ENCODE measurements at regions not wholly inside any gene's neighbourhood (a gene's known extent, or its start where the extent isn't known, plus 50 kb on each side); places are given as distances from the start of the nearest gene placed in this dataset.

- ATAC-seq (no peak), DNase-seq (no peak)
- no peaks in the 10 kb centered on the region for H3K36me3 Mint-ChIP-seq
- POLR2A ChIA-PET, result no interaction called here
- peaks cover 0 to 9% (median 0%) of the 10 kb centered on the region in 4 donors for H3K4me1 Mint-ChIP-seq
- no peak overlapping the region for H3K4me3 Mint-ChIP-seq
- no peaks in the 10 kb centered on the region for H3K9me3 Mint-ChIP-seq
- no peak overlapping the region for H3K27ac Mint-ChIP-seq
- H3K27me3 Mint-ChIP-seq, result peaks cover 30 to 81% (median 43%) of the 10 kb centered on the region in 5 donors
Measured at GRCh38 chr6:40753675-40754448, 166.7 kb upstream of the LRFN2 start.

DNA sequence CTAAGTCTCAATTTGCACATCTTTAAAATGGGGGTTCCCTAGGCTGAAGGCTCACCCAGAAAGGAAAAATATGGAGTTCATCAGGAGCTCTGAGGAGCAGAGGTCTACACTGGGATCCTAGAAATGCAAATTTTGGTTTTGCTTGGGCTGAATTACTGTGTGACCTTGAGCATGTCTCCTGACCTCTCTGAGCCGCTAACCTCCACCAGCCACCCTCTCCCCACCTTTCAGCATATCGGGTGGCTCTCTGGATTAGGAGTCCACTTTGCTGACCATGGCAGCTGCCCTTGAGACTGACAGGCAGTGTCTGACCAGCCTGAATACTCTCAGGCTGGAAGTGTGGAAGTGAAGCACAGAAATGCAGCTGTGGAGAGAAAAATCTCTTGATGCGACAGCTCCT lies 165.9 kb upstream of the LRFN2 start:
- H3K36me3 Mint-ChIP-seq, result no peaks in the 10 kb centered on the region
- DNase-seq (no peak), ATAC-seq (no peak)
- no peak overlapping the region for H3K27ac Mint-ChIP-seq
- POLR2A ChIA-PET, result no interaction called here
- peaks cover 0 to 9% (median 0%) of the 10 kb centered on the region in 4 donors for H3K4me1 Mint-ChIP-seq
- peaks cover 28 to 75% (median 43%) of the 10 kb centered on the region in 5 donors for H3K27me3 Mint-ChIP-seq
- no peaks in the 10 kb centered on the region for H3K9me3 Mint-ChIP-seq
- H3K4me3 Mint-ChIP-seq, result no peak overlapping the region

GRCh38 chr6:40744835-40745234 lies 157.7 kb upstream of the LRFN2 start:
- no peaks in the 10 kb centered on the region for H3K9me3 Mint-ChIP-seq
- no peaks in the 10 kb centered on the region for H3K36me3 Mint-ChIP-seq
- ATAC-seq (no peak), DNase-seq (no peak)
- peaks cover 2 to 37% (median 13%) of the 10 kb centered on the region in 5 donors for H3K27me3 Mint-ChIP-seq
- no peak overlapping the region for H3K4me3 Mint-ChIP-seq
- H3K4me1 Mint-ChIP-seq, result peaks cover 0 to 2% (median 0%) of the 10 kb centered on the region in 4 donors
- POLR2A ChIA-PET, result no interaction called here
- no peak overlapping the region for H3K27ac Mint-ChIP-seq

- no peak for ATAC-seq
Measured at GRCh38 chr6:40743690-40744446, 156.7 kb upstream of the LRFN2 start.

DNA sequence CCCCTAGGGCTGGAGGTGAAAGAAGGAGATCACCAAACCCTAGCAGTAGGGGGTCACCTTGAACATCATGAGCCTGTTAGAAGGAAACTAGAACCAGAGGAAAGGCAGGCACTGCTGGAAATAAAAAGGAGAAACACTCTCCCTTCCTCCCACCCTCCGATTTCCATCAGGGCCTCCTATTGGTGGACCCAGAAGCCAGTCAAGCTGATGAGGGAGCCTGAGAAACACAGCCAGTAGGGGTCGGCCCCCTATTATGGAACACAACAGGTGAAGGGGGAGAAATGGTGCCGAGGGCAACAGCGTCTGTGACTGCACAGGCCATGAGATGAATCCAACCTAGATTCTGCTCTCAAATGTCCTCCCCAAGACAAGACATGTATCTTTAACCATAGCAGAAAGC lies 156.1 kb upstream of the LRFN2 start:
- Mint-ChIP-seq H3K36me3 (no peaks in the 10 kb centered on the region), H3K4me3 (no peak overlapping the region), H3K27me3 (peaks cover 2 to 30% (median 12%) of the 10 kb centered on the region in 5 donors), H3K4me1 (peaks cover 0 to 2% (median 0%) of the 10 kb centered on the region in 4 donors), H3K27ac (peak overlapping the region in 1 of 10 donors; percentile 1), H3K9me3 (no peaks in the 10 kb centered on the region)
- ATAC-seq (no peak), DNase-seq (no peak)
- POLR2A ChIA-PET, result no interaction called here

More at GRCh38 chr6:40743690-40744446, 156.7 kb upstream of the LRFN2 start:
- peak overlapping the region in 1 of 10 donors; percentile 1 for H3K27ac Mint-ChIP-seq
- POLR2A ChIA-PET, result interaction anchor here (0.5 kb wide), 1 partner anchor 11 kb away, joined by 3 read pairs; no protein-coding TSS in a partner anchor
- peaks cover 2 to 30% (median 10%) of the 10 kb centered on the region in 5 donors for H3K27me3 Mint-ChIP-seq
- H3K36me3 Mint-ChIP-seq, result no peaks in the 10 kb centered on the region
- no peak overlapping the region for H3K4me3 Mint-ChIP-seq
- no peak for DNase-seq
- H3K4me1 Mint-ChIP-seq, result peaks cover 0 to 2% (median 0%) of the 10 kb centered on the region in 4 donors
- H3K9me3 Mint-ChIP-seq, result no peaks in the 10 kb centered on the region

DNA sequence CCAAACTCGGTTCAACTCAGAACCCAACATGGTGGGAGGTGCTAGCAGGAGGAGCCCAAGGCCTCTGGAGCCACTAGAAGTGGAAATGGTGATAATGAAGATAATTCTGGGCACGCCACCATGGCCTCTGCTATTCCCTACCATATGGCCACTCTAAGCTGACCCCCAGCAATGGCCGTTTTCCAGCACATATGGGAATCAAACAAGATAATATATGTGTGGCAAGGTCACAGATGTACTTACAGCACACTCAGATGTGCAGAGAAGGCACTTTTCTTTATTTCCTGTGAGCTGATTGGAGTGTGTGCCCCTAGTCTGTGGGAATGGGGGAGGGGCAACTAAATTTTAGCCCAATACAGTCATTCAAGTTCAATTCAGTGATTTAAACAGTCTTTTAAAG lies 153.4 kb upstream of the LRFN2 start:
- H3K27me3 Mint-ChIP-seq, result peaks cover 2 to 43% (median 13%) of the 10 kb centered on the region in 5 donors
- POLR2A ChIA-PET, result no interaction called here
- H3K4me1 Mint-ChIP-seq, result peaks cover 0 to 2% (median 0%) of the 10 kb centered on the region in 4 donors
- H3K27ac Mint-ChIP-seq, result no peak overlapping the region
- no peaks in the 10 kb centered on the region for H3K36me3 Mint-ChIP-seq
- no peak overlapping the region for H3K4me3 Mint-ChIP-seq
- DNase-seq, result no peak
- no peak for ATAC-seq
- H3K9me3 Mint-ChIP-seq, result no peaks in the 10 kb centered on the region

DNA sequence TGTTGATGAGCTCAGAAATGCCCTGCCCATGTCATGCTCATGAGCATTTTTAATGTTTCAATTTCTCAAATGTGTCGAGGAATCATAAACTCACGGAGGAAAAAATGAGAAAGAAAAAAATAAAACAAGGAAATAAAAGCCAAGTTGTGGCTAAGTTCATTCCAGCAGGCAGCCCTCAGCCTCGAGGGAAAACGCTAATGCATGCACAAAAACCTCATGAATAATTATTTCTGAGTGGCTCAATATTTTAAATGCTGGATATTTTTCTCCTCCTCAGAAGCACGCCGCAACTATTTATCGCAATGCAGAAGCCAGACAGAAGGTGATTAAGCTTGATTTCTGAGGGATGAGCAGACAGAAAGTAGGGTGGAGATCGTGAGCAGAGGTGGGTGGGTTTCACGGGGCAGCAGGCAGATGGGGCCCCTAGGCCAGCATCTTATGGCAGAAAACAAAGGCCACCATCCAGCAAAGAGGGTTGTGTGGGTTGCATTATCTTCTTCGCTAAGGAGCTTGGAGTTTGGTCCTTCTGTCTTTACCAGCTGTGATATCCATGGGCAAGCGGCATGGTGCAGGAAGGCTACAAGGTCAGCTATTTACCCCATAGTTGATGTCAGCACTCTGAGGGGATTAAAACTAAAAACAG lies 151.5 kb upstream of the LRFN2 start:
- POLR2A ChIA-PET, result no interaction called here

GRCh38 chr6:40735521-40735920 lies 148.4 kb upstream of the LRFN2 start:
- POLR2A ChIA-PET, result no interaction called here
- DNase-seq, result no peak
- Mint-ChIP-seq H3K4me3 (no peak overlapping the region), H3K36me3 (no peaks in the 10 kb centered on the region), H3K4me1 (no peaks in the 10 kb centered on the region), H3K27me3 (peaks cover 2 to 28% (median 16%) of the 10 kb centered on the region in 5 donors), H3K27ac (no peak overlapping the region), H3K9me3 (no peaks in the 10 kb centered on the region)
- ATAC-seq, result no peak

More for the DNA sequence above, 151.5 kb upstream of the LRFN2 start:
- Mint-ChIP-seq H3K36me3 (no peaks in the 10 kb centered on the region), H3K4me3 (no peak overlapping the region), H3K27me3 (peaks cover 4 to 53% (median 18%) of the 10 kb centered on the region in 5 donors), H3K27ac (no peak overlapping the region), H3K9me3 (no peaks in the 10 kb centered on the region), H3K4me1 (peaks cover 0 to 2% (median 0%) of the 10 kb centered on the region in 4 donors)
- DNase-seq, result no peak
- ATAC-seq, result no peak

- POLR2A ChIA-PET, result no interaction called here
- Mint-ChIP-seq H3K36me3 (no peaks in the 10 kb centered on the region), H3K27ac (no peak overlapping the region), H3K27me3 (peaks cover 2 to 28% (median 16%) of the 10 kb centered on the region in 5 donors), H3K4me1 (no peaks in the 10 kb centered on the region), H3K9me3 (no peaks in the 10 kb centered on the region), H3K4me3 (no peak overlapping the region)
- ATAC-seq, result no peak
- no peak for DNase-seq
Measured at GRCh38 chr6:40735121-40735520, 148.0 kb upstream of the LRFN2 start.

DNA sequence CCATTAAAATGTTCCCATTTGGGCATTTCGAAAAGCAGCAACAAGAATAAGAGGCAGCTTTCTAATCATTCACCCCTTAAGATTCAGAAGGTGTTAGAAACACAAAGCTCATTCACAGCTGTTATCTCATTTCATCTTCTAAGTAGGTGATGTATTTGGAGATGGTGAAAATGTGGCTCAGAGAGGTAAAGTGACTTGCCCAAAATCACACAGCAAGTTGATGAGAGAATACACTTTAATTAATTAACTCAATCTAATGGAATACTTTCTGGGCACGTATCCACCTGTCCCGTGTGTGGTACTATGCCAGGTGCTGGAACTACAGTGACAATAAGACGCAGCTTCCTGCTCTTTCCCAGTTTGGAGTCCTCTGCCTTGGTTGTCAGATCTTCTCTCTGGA lies 147.4 kb upstream of the LRFN2 start:
- Mint-ChIP-seq H3K4me3 (no peak overlapping the region), H3K9me3 (no peaks in the 10 kb centered on the region), H3K27me3 (peaks cover 2 to 28% (median 15%) of the 10 kb centered on the region in 5 donors), H3K36me3 (no peaks in the 10 kb centered on the region), H3K4me1 (no peaks in the 10 kb centered on the region), H3K27ac (no peak overlapping the region)
- POLR2A ChIA-PET, result no interaction called here
- DNase-seq (no peak), ATAC-seq (no peak)

DNA sequence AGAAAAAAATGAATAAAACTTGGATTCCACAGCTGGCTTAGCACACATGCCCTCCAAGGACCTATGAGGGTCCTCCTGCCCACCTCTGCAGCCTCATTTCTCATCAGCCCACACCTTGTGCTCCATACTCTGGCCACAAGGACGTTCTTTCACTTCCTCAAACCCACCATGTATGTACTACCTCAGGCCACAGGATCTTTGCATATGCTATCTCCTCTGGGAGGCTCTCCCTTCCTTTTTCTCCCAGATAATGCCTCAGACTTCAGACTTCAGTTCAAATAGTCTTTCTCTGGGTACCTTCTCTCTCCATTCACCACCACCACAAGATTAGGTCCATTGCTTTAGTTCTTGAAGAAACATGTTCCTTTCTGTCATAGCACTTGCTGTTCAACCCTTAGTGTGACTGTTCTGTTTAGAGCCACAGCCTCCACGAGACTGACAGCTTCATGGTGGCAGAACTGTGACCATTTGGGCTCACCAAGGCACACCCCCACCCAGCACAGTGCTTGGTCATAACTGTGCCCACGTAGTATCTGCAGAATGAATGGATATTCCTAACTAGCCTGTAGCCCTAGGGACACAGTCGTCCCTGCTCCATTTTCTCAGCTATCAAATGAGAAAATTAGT lies 146.7 kb upstream of the LRFN2 start:
- Mint-ChIP-seq H3K4me3 (no peak overlapping the region), H3K4me1 (no peaks in the 10 kb centered on the region), H3K36me3 (no peaks in the 10 kb centered on the region), H3K9me3 (no peaks in the 10 kb centered on the region), H3K27ac (no peak overlapping the region), H3K27me3 (peaks cover 2 to 28% (median 14%) of the 10 kb centered on the region in 5 donors)
- POLR2A ChIA-PET, result no interaction called here
- ATAC-seq (no peak), DNase-seq (no peak)

GRCh38 chr6:40733290-40733689 lies 146.1 kb upstream of the LRFN2 start:
- POLR2A ChIA-PET, result no interaction called here
- Mint-ChIP-seq H3K4me3 (no peak overlapping the region), H3K9me3 (no peaks in the 10 kb centered on the region), H3K27me3 (peaks cover 2 to 23% (median 13%) of the 10 kb centered on the region in 5 donors), H3K27ac (no peak overlapping the region), H3K36me3 (no peaks in the 10 kb centered on the region), H3K4me1 (no peaks in the 10 kb centered on the region)
- ATAC-seq, result no peak
- DNase-seq, result no peak

Measured in naive thymus-derived CD8-positive, alpha-beta T cell (primary cell).